Left lung (tissue), 4 donors: ENCODE measurements at regions not wholly inside any gene's neighbourhood (a gene's known extent, or its start where the extent isn't known, plus 50 kb on each side); places are given as distances from the start of the nearest gene placed in this dataset.
A peak's percentile ranks its signal among the peaks of the same experiment; 100 is the strongest.
"Not testable (repeated sequence)": the region's sequence is repeated elsewhere in the genome, so short reads cannot be mapped to it uniquely, and the experiment has no call there.

Experiments
- ATAC-seq: fragments of 200-7000 bp; cut with Tn5 transposase; one replicate; pipeline ENCODE4 v1.9.1; 2020; ENCODE audit warnings: moderate library complexity
- DNase-seq, 4 donors: peaks; one replicate each; pipeline ENCODE4 v3.0.0-alpha.2; 2013 to 2020
- H3K27ac ChIP-seq, 2 donors: fragments of 200-600 bp; sonication (generic) in 1 of 2; one replicate each; pipeline versions ENCODE4 v1.5.0 to v1.8.0; 2020 to 2021
- H3K27me3 ChIP-seq, 2 donors: fragments of 200-600 bp; sonication (generic) in 1 of 2; one replicate each; pipeline versions ENCODE4 v1.5.0 to v1.8.0; 2020 to 2021
- H3K36me3 ChIP-seq, 2 donors: fragments of 200-600 bp; sonication (generic) in 1 of 2; one replicate each; pipeline versions ENCODE4 v1.5.0 to v1.8.0; 2020 to 2021
- H3K4me1 ChIP-seq, 2 donors: fragments of 200-600 bp; one replicate each; pipeline ENCODE4 v1.8.0; 2021
- H3K4me3 ChIP-seq, 2 donors: fragments of 200-600 bp; sonication (generic) in 1 of 2; one replicate each; pipeline versions ENCODE4 v1.5.0 to v1.8.0; 2020 to 2021; ENCODE audit warnings: mild to moderate bottlenecking in 1 of 2
- H3K9me3 ChIP-seq, 2 donors: fragments of 200-600 bp; sonication (generic) in 1 of 2; one replicate each; pipeline versions ENCODE4 v1.5.0 to v1.8.0; 2020 to 2021
- intact Hi-C, 2 donors: fragments of 100-400 bp; cut with DNase I; formaldehyde crosslinking; loops; one replicate each; pipeline versions ENCODE4 v1.11.2 to v1.14.2; 2022
- TF ChIP-seq, protein P1 (sequence below), 2 donors: fragments of 200-600 bp; sonication (generic) in 1 of 2; IDR thresholded peaks; one replicate each; pipeline versions ENCODE4 v1.5.0 to v1.8.0; 2021; ENCODE audit warnings: antibody characterized with exemption in 2 of 2
- donor health status: DM: no; HTN: yes; CAD: no.
- donor health status: DM: no; HTN: no; CAD: no.

DNA sequence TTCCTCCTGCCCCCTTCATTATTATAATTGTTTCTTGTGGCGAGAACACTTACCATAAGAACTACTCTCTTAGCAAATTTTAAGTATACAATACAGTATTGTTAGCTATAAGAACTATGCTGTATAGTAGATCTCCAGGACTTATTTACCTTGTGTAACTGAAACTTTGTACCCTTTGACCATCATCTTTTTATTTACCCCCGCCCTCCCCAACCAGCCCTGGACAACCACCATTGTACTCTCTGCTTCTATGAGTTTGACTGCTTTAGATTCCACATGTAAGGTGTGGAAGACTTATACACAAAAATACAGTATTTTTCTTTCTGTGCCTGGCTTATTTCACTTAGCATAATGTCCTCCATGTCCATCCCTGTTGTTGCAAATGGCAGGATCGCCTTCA, 161.1 kb downstream of the PHF8 start:
- H3K9me3 ChIP-seq = peaks cover 0 to 4% of the 10 kb centered on the region in 2 donors
- no peak overlapping the region for H3K27ac ChIP-seq
- H3K36me3 ChIP-seq = no peaks in the 10 kb centered on the region
- DNase-seq (no peak), ATAC-seq (no peak)
- no peak overlapping the region for H3K4me3 ChIP-seq
- no peaks in the 10 kb centered on the region for H3K4me1 ChIP-seq
- no peaks in the 10 kb centered on the region for H3K27me3 ChIP-seq
- intact Hi-C loops = no loop called here
- TF ChIP-seq, protein P1, sequence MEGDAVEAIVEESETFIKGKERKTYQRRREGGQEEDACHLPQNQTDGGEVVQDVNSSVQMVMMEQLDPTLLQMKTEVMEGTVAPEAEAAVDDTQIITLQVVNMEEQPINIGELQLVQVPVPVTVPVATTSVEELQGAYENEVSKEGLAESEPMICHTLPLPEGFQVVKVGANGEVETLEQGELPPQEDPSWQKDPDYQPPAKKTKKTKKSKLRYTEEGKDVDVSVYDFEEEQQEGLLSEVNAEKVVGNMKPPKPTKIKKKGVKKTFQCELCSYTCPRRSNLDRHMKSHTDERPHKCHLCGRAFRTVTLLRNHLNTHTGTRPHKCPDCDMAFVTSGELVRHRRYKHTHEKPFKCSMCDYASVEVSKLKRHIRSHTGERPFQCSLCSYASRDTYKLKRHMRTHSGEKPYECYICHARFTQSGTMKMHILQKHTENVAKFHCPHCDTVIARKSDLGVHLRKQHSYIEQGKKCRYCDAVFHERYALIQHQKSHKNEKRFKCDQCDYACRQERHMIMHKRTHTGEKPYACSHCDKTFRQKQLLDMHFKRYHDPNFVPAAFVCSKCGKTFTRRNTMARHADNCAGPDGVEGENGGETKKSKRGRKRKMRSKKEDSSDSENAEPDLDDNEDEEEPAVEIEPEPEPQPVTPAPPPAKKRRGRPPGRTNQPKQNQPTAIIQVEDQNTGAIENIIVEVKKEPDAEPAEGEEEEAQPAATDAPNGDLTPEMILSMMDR (IDR thresholded peaks at IDR 0.05) = no peak

DNA sequence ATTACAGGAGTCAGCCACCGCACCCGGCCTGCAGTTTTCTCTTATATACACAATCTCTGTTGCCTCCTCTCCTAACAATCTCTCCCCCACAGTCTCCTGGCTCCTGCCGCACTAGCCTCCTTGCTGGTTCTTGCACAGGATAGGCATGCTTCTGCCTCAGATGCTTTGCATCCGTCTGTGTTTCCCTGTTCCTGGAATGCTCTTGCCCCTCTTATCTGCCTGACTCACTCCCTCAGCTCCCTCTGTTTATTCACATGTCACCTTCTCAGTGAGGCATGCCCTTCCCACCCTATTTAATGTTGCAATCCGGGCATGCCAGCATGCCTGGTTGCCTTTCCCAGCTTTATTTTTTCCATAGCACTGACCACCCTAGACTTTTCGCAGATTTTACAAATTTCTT, 161.9 kb downstream of the PHF8 start:
- ATAC-seq (peak; percentile 91), DNase-seq (no peak)
- intact Hi-C loops = no loop called here
- Histone ChIP-seq H3K27ac (no peak overlapping the region), H3K36me3 (no peaks in the 10 kb centered on the region), H3K27me3 (no peaks in the 10 kb centered on the region), H3K4me3 (no peak overlapping the region), H3K9me3 (peaks cover 0 to 4% of the 10 kb centered on the region in 2 donors), H3K4me1 (no peaks in the 10 kb centered on the region)
- TF ChIP-seq, protein P1 (IDR thresholded peaks at IDR 0.05) = no peak

DNA sequence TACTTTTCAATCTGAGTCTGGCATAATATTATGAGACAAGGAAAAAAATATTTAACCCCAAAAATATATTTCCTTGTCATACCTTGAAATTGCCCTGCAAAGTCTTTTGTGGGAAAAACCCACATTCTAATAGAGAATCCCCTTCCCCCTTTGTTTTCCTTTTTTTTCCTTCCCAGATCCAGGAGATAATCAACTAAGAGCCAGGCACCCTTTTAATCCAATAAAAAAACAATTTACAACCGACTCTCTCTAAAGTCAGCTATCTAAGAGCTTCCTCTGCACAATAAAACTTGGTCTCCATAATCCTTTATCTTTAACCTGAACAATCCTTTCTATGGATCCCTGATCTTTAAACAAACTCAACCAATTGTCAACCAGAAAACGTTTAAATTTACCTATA, 163.5 kb downstream of the PHF8 start:
- H3K27me3 ChIP-seq, H3K4me1 ChIP-seq, ATAC-seq, H3K36me3 ChIP-seq, H3K9me3 ChIP-seq, H3K4me3 ChIP-seq, H3K27ac ChIP-seq, intact Hi-C loops, DNase-seq: not testable (repeated sequence)

DNA sequence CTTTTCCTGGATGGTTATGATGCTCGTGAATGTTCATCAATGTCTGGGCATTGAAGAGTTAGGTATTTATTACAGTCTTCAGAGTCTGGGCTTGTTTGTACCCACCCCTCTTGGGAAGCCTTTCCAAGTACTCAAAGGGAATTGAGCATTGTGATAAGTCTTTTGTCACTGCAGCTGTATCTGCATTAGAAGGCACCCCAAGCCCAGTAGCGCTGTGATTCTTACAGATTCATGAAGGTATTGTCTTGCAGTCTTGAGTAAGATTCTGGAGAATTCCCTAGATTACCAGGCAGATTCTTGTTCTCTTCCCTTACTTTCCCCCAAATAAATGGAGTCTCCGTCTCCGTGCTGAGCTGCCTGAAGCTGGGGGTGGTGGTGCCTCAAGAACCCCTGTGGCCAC, 173.4 kb upstream of the HUWE1 start:
- H3K27ac ChIP-seq = no peak overlapping the region
- intact Hi-C loops = no loop called here
- DNase-seq (no peak), ATAC-seq (no peak)
- H3K27me3 ChIP-seq = no peaks in the 10 kb centered on the region
- H3K9me3 ChIP-seq = no peaks in the 10 kb centered on the region
- TF ChIP-seq, protein P1 (IDR thresholded peaks at IDR 0.05) = no peak
- H3K4me3 ChIP-seq = no peak overlapping the region
- no peaks in the 10 kb centered on the region for H3K4me1 ChIP-seq
- H3K36me3 ChIP-seq = no peaks in the 10 kb centered on the region

DNA sequence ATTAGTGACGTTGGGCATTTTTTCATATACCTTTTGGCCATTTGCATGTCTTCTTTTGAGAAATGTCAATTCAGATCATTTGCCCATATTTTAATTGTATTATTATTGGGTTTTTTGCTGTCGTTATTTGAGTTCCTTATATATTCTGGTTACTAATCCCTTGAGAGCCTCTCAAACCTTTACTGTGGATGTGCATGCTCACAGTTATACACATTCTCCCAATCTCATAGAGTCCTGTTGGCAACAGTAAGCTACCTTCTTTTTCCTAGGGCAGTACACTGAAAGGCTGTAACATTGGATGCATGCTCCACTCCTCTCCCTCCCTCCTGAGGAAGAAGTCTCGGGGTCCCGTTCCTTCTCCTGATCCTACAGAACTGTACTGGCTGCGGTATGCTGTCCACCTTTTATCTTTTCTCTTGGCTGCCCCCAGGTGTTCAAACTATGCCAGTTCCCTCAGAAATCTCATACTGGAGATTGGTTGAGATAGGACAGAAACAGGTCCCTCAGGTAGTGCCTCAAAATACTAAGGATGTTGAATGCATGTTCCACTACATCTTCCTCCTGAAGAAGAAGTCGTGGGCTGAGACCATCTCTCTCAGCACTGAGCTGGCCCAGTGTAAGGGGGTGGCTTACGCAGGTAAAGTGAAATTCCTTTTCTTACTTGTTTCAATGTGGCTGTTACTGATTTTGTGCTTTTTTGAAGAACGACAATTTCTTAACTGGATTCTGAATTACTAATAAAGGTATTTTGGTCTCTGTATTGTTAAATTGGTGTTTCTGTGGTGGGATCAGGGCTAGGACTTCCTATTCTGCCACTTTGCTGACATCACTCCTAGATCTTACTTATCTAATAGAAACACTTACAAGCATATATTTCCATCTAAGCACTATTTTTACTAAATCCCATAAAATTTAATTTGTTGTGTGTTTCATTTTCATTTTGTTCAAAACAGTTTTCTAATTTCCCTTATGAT, 145.4 kb upstream of the HUWE1 start:
- Histone ChIP-seq H3K9me3 (no peaks in the 10 kb centered on the region), H3K36me3 (no peaks in the 10 kb centered on the region), H3K4me3 (no peak overlapping the region), H3K4me1 (no peaks in the 10 kb centered on the region), H3K27ac (no peak overlapping the region), H3K27me3 (no peaks in the 10 kb centered on the region)
- TF ChIP-seq, protein P1 (IDR thresholded peaks at IDR 0.05) = peak in 1 of 2 donors; percentile 27
- intact Hi-C loops = no loop called here
- DNase-seq (peak in 1 of 4 donors; percentile 5), ATAC-seq (peak; percentile 80)
